Lower lobe of right lung (tissue), 2 donors: ENCODE measurements at regions not wholly inside any gene's neighbourhood (a gene's known extent, or its start where the extent isn't known, plus 50 kb on each side); places are given as distances from the start of the nearest gene placed in this dataset.
A peak's percentile ranks its signal among the peaks of the same experiment; 100 is the strongest.

Experiments
- ATAC-seq, 2 donors: fragments of 200-7000 bp; cut with Tn5 transposase; one replicate each; pipeline ENCODE4 v1.9.1; 2020 to 2022; ENCODE audit warnings: mild to moderate bottlenecking in 2 of 2, moderate library complexity in 2 of 2
- DNase-seq: peaks from one replicate; pipeline ENCODE4 v3.0.0-alpha.2; 2020
- H3K27ac ChIP-seq: fragments of 200-600 bp; one replicate; pipeline ENCODE4 v1.8.0; 2022
- H3K27me3 ChIP-seq: fragments of 200-600 bp; one replicate; pipeline ENCODE4 v1.8.0; 2022; ENCODE audit warnings: low read depth
- H3K36me3 ChIP-seq: fragments of 200-600 bp; one replicate; pipeline ENCODE4 v1.8.0; 2022; ENCODE audit warnings: mild to moderate bottlenecking
- H3K4me1 ChIP-seq: fragments of 200-600 bp; one replicate; pipeline ENCODE4 v1.8.0; 2022
- H3K4me3 ChIP-seq: fragments of 200-600 bp; one replicate; pipeline ENCODE4 v1.8.0; 2022; ENCODE audit warnings: mild to moderate bottlenecking
- H3K9me3 ChIP-seq: fragments of 200-600 bp; one replicate; pipeline ENCODE4 v1.8.0; 2022
- intact Hi-C: fragments of 100-400 bp; cut with DNase I; formaldehyde crosslinking; loops from one replicate; pipeline ENCODE4 v1.11.0; 2022
- TF ChIP-seq, protein P1 (sequence below): fragments of 200-600 bp; IDR thresholded peaks from one replicate; pipeline ENCODE4 v1.8.0; 2022; ENCODE audit warnings: antibody characterized with exemption, mild to moderate bottlenecking
- donor health status: DM: no; HTN: yes; CAD: no; lungs with severe emphysema.

DNA sequence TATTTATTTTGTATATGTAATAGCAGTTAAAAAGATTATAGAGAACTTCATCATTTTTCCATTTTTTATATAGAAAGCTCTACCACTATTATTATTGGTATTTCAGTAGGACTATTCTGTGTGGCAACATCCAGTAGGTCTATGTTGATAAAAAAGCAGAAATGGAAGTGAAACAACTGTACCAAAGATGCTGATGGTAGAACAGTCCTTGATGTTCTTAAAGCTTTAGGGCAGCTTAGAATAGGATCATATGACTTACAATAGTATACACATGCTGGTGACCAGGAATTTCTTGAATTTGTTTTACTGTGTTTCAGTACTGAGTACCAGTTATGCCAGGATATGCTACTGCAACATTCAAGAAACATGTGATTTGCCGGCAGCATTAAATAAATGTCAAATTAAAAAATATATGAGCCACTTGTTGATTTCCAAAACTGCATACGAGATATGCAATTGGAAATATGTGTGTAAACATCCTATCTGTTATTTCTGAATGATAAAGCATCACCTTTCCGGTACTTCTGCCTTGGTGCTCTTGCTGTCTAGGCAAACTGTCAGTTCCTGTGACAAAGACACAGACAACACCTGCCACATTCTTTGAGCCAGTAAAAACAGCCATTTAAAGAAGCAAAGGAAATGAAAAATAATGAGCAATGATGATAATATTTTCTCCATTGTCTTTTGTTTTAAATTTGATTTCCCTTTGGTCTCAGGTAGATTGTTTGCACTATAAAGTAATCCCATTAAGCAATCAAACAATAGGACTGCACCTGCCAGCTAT, 649.2 kb downstream of the ZPLD1 start:
- Histone ChIP-seq H3K36me3 (no peaks in the 10 kb centered on the region), H3K4me1 (no peaks in the 10 kb centered on the region), H3K27ac (no peak overlapping the region), H3K27me3 (no peaks in the 10 kb centered on the region), H3K9me3 (no peaks in the 10 kb centered on the region), H3K4me3 (no peak overlapping the region)
- intact Hi-C loops: no loop called here
- ATAC-seq (no peak), DNase-seq (no peak)
- TF ChIP-seq, protein P1, sequence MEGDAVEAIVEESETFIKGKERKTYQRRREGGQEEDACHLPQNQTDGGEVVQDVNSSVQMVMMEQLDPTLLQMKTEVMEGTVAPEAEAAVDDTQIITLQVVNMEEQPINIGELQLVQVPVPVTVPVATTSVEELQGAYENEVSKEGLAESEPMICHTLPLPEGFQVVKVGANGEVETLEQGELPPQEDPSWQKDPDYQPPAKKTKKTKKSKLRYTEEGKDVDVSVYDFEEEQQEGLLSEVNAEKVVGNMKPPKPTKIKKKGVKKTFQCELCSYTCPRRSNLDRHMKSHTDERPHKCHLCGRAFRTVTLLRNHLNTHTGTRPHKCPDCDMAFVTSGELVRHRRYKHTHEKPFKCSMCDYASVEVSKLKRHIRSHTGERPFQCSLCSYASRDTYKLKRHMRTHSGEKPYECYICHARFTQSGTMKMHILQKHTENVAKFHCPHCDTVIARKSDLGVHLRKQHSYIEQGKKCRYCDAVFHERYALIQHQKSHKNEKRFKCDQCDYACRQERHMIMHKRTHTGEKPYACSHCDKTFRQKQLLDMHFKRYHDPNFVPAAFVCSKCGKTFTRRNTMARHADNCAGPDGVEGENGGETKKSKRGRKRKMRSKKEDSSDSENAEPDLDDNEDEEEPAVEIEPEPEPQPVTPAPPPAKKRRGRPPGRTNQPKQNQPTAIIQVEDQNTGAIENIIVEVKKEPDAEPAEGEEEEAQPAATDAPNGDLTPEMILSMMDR: no peak

DNA sequence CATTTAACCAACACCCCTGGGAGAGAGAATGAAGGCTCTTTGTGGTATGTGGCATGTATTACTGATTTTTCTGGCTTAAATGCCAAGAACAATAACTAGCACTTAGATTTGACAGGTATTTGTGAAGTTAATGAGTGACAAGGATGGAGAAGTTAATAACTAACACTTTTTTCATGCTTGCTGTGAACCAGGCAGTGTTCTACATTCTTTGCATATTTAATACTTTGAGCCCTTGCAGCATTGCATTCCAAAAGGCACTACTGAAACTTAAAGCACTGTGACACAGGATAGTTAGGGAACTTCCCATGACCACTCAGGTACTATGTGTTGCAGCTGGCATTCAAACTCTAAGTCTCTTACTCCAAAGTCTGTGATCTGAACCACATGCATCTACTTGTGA, 650.6 kb downstream of the ZPLD1 start:
- DNase-seq (no peak), ATAC-seq (peak; percentile 88 to 92)
- H3K4me3 ChIP-seq: no peak overlapping the region
- no peaks in the 10 kb centered on the region for H3K36me3 ChIP-seq
- no peak overlapping the region for H3K27ac ChIP-seq
- H3K9me3 ChIP-seq: no peaks in the 10 kb centered on the region
- H3K27me3 ChIP-seq: no peaks in the 10 kb centered on the region
- intact Hi-C loops: no loop called here
- H3K4me1 ChIP-seq: no peaks in the 10 kb centered on the region
- TF ChIP-seq, protein P1: no peak

DNA sequence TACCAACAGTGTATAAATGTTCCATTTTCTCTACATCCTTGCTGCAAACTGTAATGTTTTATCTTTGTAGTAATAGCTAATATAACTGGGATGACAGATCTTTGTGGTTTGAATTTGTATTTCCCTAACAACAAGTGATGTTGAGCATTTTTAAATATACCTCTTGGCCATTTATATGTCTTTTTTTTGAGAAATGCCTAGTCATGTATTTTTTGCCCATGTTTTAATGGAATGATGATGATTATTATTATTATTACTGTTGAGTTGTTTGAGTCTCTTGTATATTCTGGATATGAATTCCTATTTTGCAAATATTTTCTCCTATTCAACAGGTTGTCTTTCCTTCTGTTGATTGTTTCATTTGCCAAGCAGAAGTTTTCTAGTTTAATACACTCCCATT, 654.9 kb downstream of the ZPLD1 start:
- H3K27me3 ChIP-seq: no peaks in the 10 kb centered on the region
- intact Hi-C loops: no loop called here
- peaks cover 12% of the 10 kb centered on the region for H3K9me3 ChIP-seq
- TF ChIP-seq, protein P1: no peak
- DNase-seq (no peak), ATAC-seq (no peak)
- H3K4me1 ChIP-seq: no peaks in the 10 kb centered on the region
- no peaks in the 10 kb centered on the region for H3K36me3 ChIP-seq
- H3K27ac ChIP-seq: no peak overlapping the region
- H3K4me3 ChIP-seq: no peak overlapping the region

DNA sequence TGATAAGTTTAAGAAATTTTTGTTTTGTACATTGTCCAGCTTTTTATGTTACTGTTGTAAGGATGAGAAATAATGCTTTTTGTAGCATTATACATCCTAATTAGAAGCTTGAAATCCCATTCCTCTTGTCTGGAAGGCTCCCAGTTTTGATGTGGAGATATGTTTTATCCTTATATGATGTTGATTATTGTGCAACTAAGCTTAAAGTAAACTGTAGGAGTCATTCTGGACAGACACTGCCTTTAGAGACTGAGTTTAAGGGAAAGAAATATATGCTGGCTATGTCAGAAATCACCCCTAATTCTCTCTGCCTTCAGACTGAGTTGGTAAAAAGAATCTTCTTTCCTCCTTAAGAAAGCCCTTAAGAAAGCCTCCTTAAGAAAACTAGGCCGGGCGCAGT, 670.4 kb downstream of the ZPLD1 start:
- no peak overlapping the region for H3K4me3 ChIP-seq
- no peaks in the 10 kb centered on the region for H3K9me3 ChIP-seq
- H3K27ac ChIP-seq: no peak overlapping the region
- TF ChIP-seq, protein P1: no peak
- no peaks in the 10 kb centered on the region for H3K36me3 ChIP-seq
- DNase-seq: no peak
- no peak for ATAC-seq
- H3K27me3 ChIP-seq: no peaks in the 10 kb centered on the region
- intact Hi-C loops: no loop called here
- H3K4me1 ChIP-seq: no peaks in the 10 kb centered on the region

DNA sequence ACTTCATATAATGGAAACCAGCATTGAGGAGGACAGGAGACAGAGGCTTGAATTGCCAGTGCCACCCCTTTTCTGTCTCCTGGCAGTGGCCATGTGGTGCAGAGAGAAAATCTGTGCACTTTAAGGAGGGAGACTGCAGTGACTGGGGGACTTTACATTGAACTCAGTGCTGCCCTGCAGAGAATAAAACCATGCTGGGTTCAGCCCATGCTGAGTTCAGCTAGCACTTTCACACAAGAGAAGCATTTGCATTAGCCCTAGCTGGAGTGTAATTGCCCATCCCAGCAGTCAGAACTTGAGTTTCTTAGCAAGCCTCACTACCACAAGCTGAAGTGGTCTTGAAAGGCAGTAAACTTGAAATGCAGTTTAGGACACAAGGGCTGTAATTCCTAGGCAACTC, 677.5 kb downstream of the ZPLD1 start:
- DNase-seq: no peak
- Histone ChIP-seq H3K27me3 (no peaks in the 10 kb centered on the region), H3K36me3 (no peaks in the 10 kb centered on the region), H3K9me3 (no peaks in the 10 kb centered on the region), H3K4me3 (no peak overlapping the region), H3K27ac (no peak overlapping the region), H3K4me1 (no peaks in the 10 kb centered on the region)
- TF ChIP-seq, protein P1: no peak
- intact Hi-C loops: no loop called here
- ATAC-seq: no peak
